Hepatocyte (in vitro differentiated cells): ENCODE measurements at regions not wholly inside any gene's neighbourhood (a gene's known extent, or its start where the extent isn't known, plus 50 kb on each side); places are given as distances from the start of the nearest gene placed in this dataset.

Experiments used
- DNase-seq: peaks from one replicate; pipeline ENCODE4 v3.0.0-alpha.2; 2016; ENCODE audit warnings: low spot score
- H2AFZ ChIP-seq: fragments of 200-600 bp; sonication (generic); 2 replicates; pipeline ENCODE4 v1.6.0; 2016; ENCODE audit warnings: antibody characterized with exemption, mild to moderate bottlenecking
- H3K27ac ChIP-seq: fragments of 200-600 bp; sonication (generic); 2 replicates; pipeline ENCODE4 v1.5.1; 2016; ENCODE audit warnings: mild to moderate bottlenecking
- H3K27me3 ChIP-seq: fragments of 200-600 bp; sonication (generic); 2 replicates; pipeline ENCODE4 v1.6.1; 2016
- H3K36me3 ChIP-seq: fragments of 200-600 bp; sonication (generic); replicated peaks from 2 replicates; pipeline ENCODE4 v1.5.1; 2016; ENCODE audit warnings: low read depth; ENCODE audit not compliant: insufficient read depth
- H3K4me1 ChIP-seq: fragments of 200-600 bp; sonication (generic); 2 replicates; pipeline ENCODE4 v1.5.1; 2016; ENCODE audit warnings: mild to moderate bottlenecking, moderate library complexity; ENCODE audit not compliant: insufficient read depth
- H3K4me2 ChIP-seq: fragments of 200-600 bp; sonication (generic); 2 replicates; pipeline ENCODE4 v1.6.0; 2016
- H3K4me3 ChIP-seq: fragments of 200-600 bp; sonication (generic); 2 replicates; pipeline ENCODE4 v1.5.1; 2016; ENCODE audit warnings: mild to moderate bottlenecking
- H3K79me2 ChIP-seq: fragments of 200-600 bp; sonication (generic); 2 replicates; pipeline ENCODE4 v1.6.0; 2017; ENCODE audit warnings: mild to moderate bottlenecking
- H3K9me2 ChIP-seq: fragments of 200-600 bp; sonication (generic); replicated peaks from 2 replicates; pipeline ENCODE4 v1.6.0; 2017; ENCODE audit warnings: mild to moderate bottlenecking; ENCODE audit not compliant: insufficient read depth
- H3K9me3 ChIP-seq: fragments of 200-600 bp; sonication (generic); 2 replicates; pipeline ENCODE4 v1.5.1; 2016; ENCODE audit warnings: low read depth, mild to moderate bottlenecking
- H4K20me1 ChIP-seq: fragments of 200-600 bp; sonication (generic); 2 replicates; pipeline ENCODE4 v1.6.0; 2016; ENCODE audit warnings: mild to moderate bottlenecking; ENCODE audit not compliant: insufficient read depth, poor library complexity, severe bottlenecking
- CTCF ChIP-seq: fragments of 200-600 bp; sonication (generic); IDR thresholded peaks from 2 replicates; pipeline ENCODE4 v1.5.1; 2016; ENCODE audit warnings: antibody characterized with exemption, mild to moderate bottlenecking; ENCODE audit not compliant: poor library complexity
- EZH2 ChIP-seq: fragments of 200-600 bp; sonication (generic); IDR thresholded peaks from 2 replicates; pipeline ENCODE4 v1.6.1; 2016; ENCODE audit warnings: antibody characterized with exemption, mild to moderate bottlenecking, borderline replicate concordance
- EZH2phosphoT487 ChIP-seq: fragments of 200-600 bp; sonication (generic); IDR thresholded peaks from one replicate; pipeline ENCODE4 v1.6.1; 2018; ENCODE audit warnings: antibody characterized with exemption, mild to moderate bottlenecking, low read depth, moderate library complexity; ENCODE audit not compliant: unreplicated experiment, severe bottlenecking
- WGBS: methylation state at CpG from one replicate; pipeline ENCODE4 v1.1.6; 2016; ENCODE audit warnings: low lambda C conversion rate; ENCODE audit errors: missing lambda C conversion rate; 5-methylcytosine and 5-hydroxymethylcytosine counted together

DNA sequence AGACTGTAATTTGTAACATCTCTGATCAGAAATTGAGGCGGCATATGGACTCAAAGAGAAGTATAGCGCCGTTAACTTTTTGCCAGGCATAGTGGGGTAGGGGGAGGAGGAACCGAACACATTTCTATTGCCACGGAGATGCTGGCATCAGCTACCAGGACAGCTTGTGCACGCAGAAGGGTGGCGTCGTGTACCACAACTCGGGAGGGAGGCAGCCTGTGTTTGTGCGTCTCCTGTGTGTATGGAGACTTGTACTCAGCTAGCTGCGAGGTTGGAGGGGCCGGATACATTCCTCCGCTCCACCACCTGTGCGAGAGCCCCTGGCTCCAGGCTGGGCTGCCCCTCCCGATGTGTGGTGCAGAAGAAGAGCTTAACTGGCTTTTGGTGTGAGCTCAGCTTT is 634.8 kb downstream of the TYW1 start:
- Histone ChIP-seq H3K36me3 (no peaks in the 10 kb centered on the region), H3K9me2 (no peaks in the 10 kb centered on the region), H4K20me1 (no peaks in the 10 kb centered on the region), H3K27me3 (peaks cover 20% of the 10 kb centered on the region), H3K4me3 (no peak overlapping the region), H3K4me2 (no peak overlapping the region), H3K27ac (no peak overlapping the region), H3K79me2 (no peaks in the 10 kb centered on the region), H3K9me3 (no peaks in the 10 kb centered on the region), H3K4me1 (no peaks in the 10 kb centered on the region), H2AFZ (no peak overlapping the region)
- no peak for DNase-seq
- TF ChIP-seq EZH2 (no peak), CTCF (no peak), EZH2phosphoT487 (no peak)
- 79% methylated on average over 15 of the region's 15 CpGs for WGBS

DNA sequence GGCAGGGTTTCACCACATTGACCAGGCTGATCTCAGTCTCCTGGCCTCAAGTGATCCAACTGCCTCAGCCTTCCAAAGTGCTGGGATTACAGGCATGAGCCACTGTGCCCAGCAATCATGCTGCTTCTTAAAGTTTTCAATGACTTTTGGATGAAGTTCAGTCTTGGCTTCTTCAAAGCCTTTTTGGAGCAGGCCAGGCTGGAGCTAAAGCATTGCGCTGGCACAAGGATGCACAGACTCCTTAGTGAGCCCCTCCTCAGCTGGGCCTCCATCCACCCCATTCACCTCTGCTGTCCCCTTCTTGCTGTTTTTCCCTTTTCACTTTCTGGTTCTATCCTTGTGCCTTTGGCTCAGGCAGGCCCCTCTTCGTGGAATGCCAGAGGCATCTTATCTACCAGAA is 638.6 kb downstream of the TYW1 start:
- Histone ChIP-seq H2AFZ (no peak overlapping the region), H4K20me1 (no peaks in the 10 kb centered on the region), H3K4me1 (no peaks in the 10 kb centered on the region), H3K9me2 (no peaks in the 10 kb centered on the region), H3K4me2 (no peak overlapping the region), H3K79me2 (no peaks in the 10 kb centered on the region), H3K9me3 (no peaks in the 10 kb centered on the region), H3K36me3 (no peaks in the 10 kb centered on the region), H3K27me3 (peaks cover 16% of the 10 kb centered on the region), H3K27ac (no peak overlapping the region), H3K4me3 (no peak overlapping the region)
- TF ChIP-seq EZH2 (no peak), CTCF (no peak), EZH2phosphoT487 (no peak)
- no peak for DNase-seq
- 87% methylated on average over 2 of the region's 2 CpGs for WGBS

- Histone ChIP-seq H2AFZ (no peak overlapping the region), H3K79me2 (no peaks in the 10 kb centered on the region), H3K4me2 (no peak overlapping the region), H3K9me2 (no peaks in the 10 kb centered on the region), H3K27ac (no peak overlapping the region), H3K4me1 (no peaks in the 10 kb centered on the region), H3K4me3 (no peak overlapping the region), H3K27me3 (peaks cover 8% of the 10 kb centered on the region), H3K36me3 (no peaks in the 10 kb centered on the region), H3K9me3 (no peaks in the 10 kb centered on the region), H4K20me1 (no peaks in the 10 kb centered on the region)
- WGBS: 45% methylated on average over 6 of the region's 6 CpGs
- no peak for TF ChIP-seq EZH2phosphoT487
- no peak for TF ChIP-seq CTCF
- TF ChIP-seq EZH2: no peak
- no peak for DNase-seq
Measured at GRCh38 chr7:67636348-67637022, 639.9 kb downstream of the TYW1 start.
